WTC11 (cell line): ENCODE measurements at regions not wholly inside any gene's neighbourhood (a gene's known extent, or its start where the extent isn't known, plus 50 kb on each side); places are given as distances from the start of the nearest gene placed in this dataset.

Experiments
- ATAC-seq: fragments of 200-7000 bp; cut with Tn5 transposase; 2 replicates; pipeline ENCODE4 v1.10.0; 2021; ENCODE audit warnings: mild to moderate bottlenecking, moderate library complexity
- CTCF ChIA-PET: fragments of 300-600 bp; sonication (Branson Sonifier 250); formaldehyde crosslinking; loops from one replicate; lab custom pipeline; 2021; ENCODE audit warnings: antibody characterized with exemption; lab: Charles Lee
- POLR2A ChIA-PET: fragments of 350-600 bp; sonication (Branson Sonifier 250); formaldehyde crosslinking; loops from one replicate; lab custom pipeline; 2021; ENCODE audit warnings: antibody characterized with exemption; lab: Charles Lee
- DNase-seq: peaks from one replicate; pipeline ENCODE4 v3.0.0; 2021; ENCODE audit warnings: low spot score
- H3K27ac Mint-ChIP-seq: 2 replicates; pipeline ENCODE4 v1.8.0; 2021; ENCODE audit warnings: mixed read lengths
- H3K27me3 Mint-ChIP-seq: 2 replicates; pipeline ENCODE4 v1.8.0; 2021; ENCODE audit warnings: low read depth, mild to moderate bottlenecking, moderate library complexity, mixed read lengths
- H3K36me3 Mint-ChIP-seq: 2 replicates; pipeline ENCODE4 v1.8.0; 2021; ENCODE audit warnings: mixed read lengths
- H3K4me1 Mint-ChIP-seq: 2 replicates; pipeline ENCODE4 v1.8.0; 2022; ENCODE audit warnings: mixed read lengths
- H3K4me3 Mint-ChIP-seq: 2 replicates; pipeline ENCODE4 v1.8.0; 2021; ENCODE audit warnings: mild to moderate bottlenecking, moderate library complexity, mixed read lengths
- H3K9me3 Mint-ChIP-seq: 2 replicates; pipeline ENCODE4 v1.8.0; 2021; ENCODE audit warnings: mixed read lengths
- ATF1 ChIP-seq: sonication (generic); formaldehyde crosslinking; IDR thresholded peaks from 2 replicates; pipeline ENCODE4 v1.8.1; 2023; ENCODE audit warnings: mild to moderate bottlenecking, moderate library complexity, missing genetic modification reagents
- CREB1 ChIP-seq: sonication (generic); formaldehyde crosslinking; IDR thresholded peaks from 2 replicates; pipeline ENCODE4 v1.8.0; 2023; ENCODE audit warnings: mild to moderate bottlenecking, missing genetic modification reagents
- EMX1 ChIP-seq: fragments of 250-450 bp; sonication (Bioruptor Pico); IDR thresholded peaks from 2 replicates; pipeline ENCODE4 v1.8.0; 2021; ENCODE audit warnings: mild to moderate bottlenecking
- ERG ChIP-seq: fragments of 250-450 bp; sonication (Bioruptor Pico); IDR thresholded peaks from 2 replicates; pipeline ENCODE4 v1.8.0; 2021; ENCODE audit warnings: mild to moderate bottlenecking
- IRF1 ChIP-seq: sonication (generic); formaldehyde crosslinking; IDR thresholded peaks from 2 replicates; pipeline ENCODE4 v1.8.0; 2023; ENCODE audit warnings: missing genetic modification reagents
- KAT7 ChIP-seq: sonication (generic); formaldehyde crosslinking; IDR thresholded peaks from 2 replicates; pipeline ENCODE4 v1.8.1; 2023; ENCODE audit warnings: missing genetic modification reagents, mild to moderate bottlenecking, borderline replicate concordance
- MXD4 ChIP-seq: fragments of 250-450 bp; sonication (Bioruptor Pico); IDR thresholded peaks from 2 replicates; pipeline ENCODE4 v1.8.0; 2021; ENCODE audit warnings: mild to moderate bottlenecking, moderate library complexity, borderline replicate concordance
- NR2C2 ChIP-seq: sonication (generic); formaldehyde crosslinking; IDR thresholded peaks from 2 replicates; pipeline ENCODE4 v1.8.0; 2022; ENCODE audit warnings: mild to moderate bottlenecking, missing genetic modification reagents
- RORB ChIP-seq: fragments of 250-450 bp; sonication (Bioruptor Pico); IDR thresholded peaks from 2 replicates; pipeline ENCODE4 v1.9.0; 2021; ENCODE audit warnings: mild to moderate bottlenecking
- SMAD4 ChIP-seq: sonication (generic); formaldehyde crosslinking; IDR thresholded peaks from 2 replicates; pipeline ENCODE4 v1.8.0; 2022; ENCODE audit warnings: mild to moderate bottlenecking, missing genetic modification reagents
- TEAD4 ChIP-seq: sonication (generic); formaldehyde crosslinking; IDR thresholded peaks from 2 replicates; pipeline ENCODE4 v1.8.0; 2022; ENCODE audit warnings: mild to moderate bottlenecking, missing genetic modification reagents
- USF2 ChIP-seq: sonication (generic); formaldehyde crosslinking; IDR thresholded peaks from 2 replicates; pipeline ENCODE4 v1.8.1; 2023; ENCODE audit warnings: mild to moderate bottlenecking, missing genetic modification reagents, moderate library complexity
- ZNF219 ChIP-seq: sonication (generic); formaldehyde crosslinking; IDR thresholded peaks from 2 replicates; pipeline ENCODE4 v1.8.0; 2023; ENCODE audit warnings: missing genetic modification reagents, mild to moderate bottlenecking, borderline replicate concordance
- ZNF532 ChIP-seq: fragments of 250-450 bp; sonication (Bioruptor Pico); IDR thresholded peaks from 2 replicates; pipeline ENCODE4 v1.9.0; 2021; ENCODE audit warnings: mild to moderate bottlenecking, borderline replicate concordance
- ZNF671 ChIP-seq: fragments of 250-450 bp; sonication (Bioruptor Pico); IDR thresholded peaks from 2 replicates; pipeline ENCODE4 v1.8.0; 2021; ENCODE audit warnings: mild to moderate bottlenecking
- TF ChIP-seq, protein P1 (sequence below): sonication (generic); formaldehyde crosslinking; IDR thresholded peaks from 2 replicates; pipeline ENCODE4 v1.8.0; 2022; ENCODE audit warnings: mild to moderate bottlenecking, missing genetic modification reagents
- TF ChIP-seq, protein P2 (sequence below): sonication (generic); formaldehyde crosslinking; IDR thresholded peaks from 2 replicates; pipeline ENCODE4 v1.8.0; 2022; ENCODE audit warnings: mild to moderate bottlenecking, missing genetic modification reagents

DNA sequence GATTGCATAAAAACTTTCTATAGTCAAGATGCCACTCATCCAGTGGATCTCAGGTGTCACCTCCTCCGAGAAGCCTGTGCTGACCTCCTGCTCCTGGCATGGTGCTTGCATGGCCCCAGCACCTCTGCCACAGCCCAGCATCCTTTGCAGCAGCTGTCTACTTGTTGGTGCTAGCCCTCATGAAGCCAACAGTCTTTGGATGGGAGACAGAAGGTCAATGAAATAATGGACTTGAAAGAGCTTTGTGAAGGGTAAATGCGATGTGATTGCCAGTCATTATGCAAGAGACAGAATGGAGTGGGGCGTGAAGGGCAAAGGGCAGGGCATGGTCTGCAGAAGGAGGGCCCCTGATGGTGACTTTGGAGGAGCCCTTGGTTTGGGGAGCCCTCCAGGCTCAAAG is 63.0 kb upstream of the CLMN start (continued):
- no peak for TF ChIP-seq USF2
- TF ChIP-seq EMX1 (CRISPR knock-in tag), result no peak
- no peak for TF ChIP-seq CREB1 (CRISPR knock-in tag)
- no peak for TF ChIP-seq SMAD4 (CRISPR knock-in tag)
- TF ChIP-seq KAT7 (CRISPR knock-in tag), result no peak

GRCh38 chr14:95381726-95382125 is 62.0 kb upstream of the CLMN start:
- ATAC-seq (no peak), DNase-seq (no peak)
- no peak for TF ChIP-seq IRF1 (CRISPR knock-in tag)
- TF ChIP-seq KAT7 (CRISPR knock-in tag), result no peak
- TF ChIP-seq ERG, result no peak
- no peak for TF ChIP-seq NR2C2 (CRISPR knock-in tag)
- no peak for TF ChIP-seq ZNF219 (CRISPR knock-in tag)
- TF ChIP-seq MXD4 (CRISPR knock-in tag), result no peak
- no peak for TF ChIP-seq ZNF671
- no peak for TF ChIP-seq RORB (CRISPR knock-in tag)
- TF ChIP-seq ATF1, result no peak
- TF ChIP-seq, protein P1, sequence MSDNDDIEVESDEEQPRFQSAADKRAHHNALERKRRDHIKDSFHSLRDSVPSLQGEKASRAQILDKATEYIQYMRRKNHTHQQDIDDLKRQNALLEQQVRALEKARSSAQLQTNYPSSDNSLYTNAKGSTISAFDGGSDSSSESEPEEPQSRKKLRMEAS (CRISPR knock-in tag), result no peak
- no peak for TF ChIP-seq CREB1 (CRISPR knock-in tag)
- no peak for TF ChIP-seq ZNF532
- Mint-ChIP-seq H3K27ac (no peak overlapping the region), H3K36me3 (peaks cover 23% of the 10 kb centered on the region), H3K4me3 (no peak overlapping the region), H3K4me1 (peaks cover 2% of the 10 kb centered on the region; the same call in 1 of the 2 replicates), H3K27me3 (peaks cover 3% of the 10 kb centered on the region; the same call in 1 of the 2 replicates), H3K9me3 (peaks cover 32% of the 10 kb centered on the region)
- ChIA-PET POLR2A (no interaction called here), CTCF (interaction anchor here (0.9 to 1.3 kb wide), 2 partner anchors 19 to 20 kb away, joined by 3 to 4 read pairs; no protein-coding TSS in a partner anchor)

GRCh38 chr14:95380350-95381042 is 60.8 kb upstream of the CLMN start:
- ChIA-PET POLR2A (no interaction called here), CTCF (interaction anchor here (3.0 kb wide), 1 partner anchor 19 kb away, joined by 12 read pairs; no protein-coding TSS in a partner anchor)
- peaks cover 32% of the 10 kb centered on the region for H3K9me3 Mint-ChIP-seq
- H3K27ac Mint-ChIP-seq, result no peak overlapping the region
- peaks cover 7% of the 10 kb centered on the region for H3K27me3 Mint-ChIP-seq
- H3K4me1 Mint-ChIP-seq, result peaks cover 3% of the 10 kb centered on the region
- no peak for DNase-seq
- no peak for ATAC-seq
- peaks cover 23% of the 10 kb centered on the region for H3K36me3 Mint-ChIP-seq
- no peak overlapping the region for H3K4me3 Mint-ChIP-seq
- TF ChIP-seq TEAD4 (CRISPR knock-in tag) (no peak), ZNF532 (no peak)
- TF ChIP-seq, protein P2, sequence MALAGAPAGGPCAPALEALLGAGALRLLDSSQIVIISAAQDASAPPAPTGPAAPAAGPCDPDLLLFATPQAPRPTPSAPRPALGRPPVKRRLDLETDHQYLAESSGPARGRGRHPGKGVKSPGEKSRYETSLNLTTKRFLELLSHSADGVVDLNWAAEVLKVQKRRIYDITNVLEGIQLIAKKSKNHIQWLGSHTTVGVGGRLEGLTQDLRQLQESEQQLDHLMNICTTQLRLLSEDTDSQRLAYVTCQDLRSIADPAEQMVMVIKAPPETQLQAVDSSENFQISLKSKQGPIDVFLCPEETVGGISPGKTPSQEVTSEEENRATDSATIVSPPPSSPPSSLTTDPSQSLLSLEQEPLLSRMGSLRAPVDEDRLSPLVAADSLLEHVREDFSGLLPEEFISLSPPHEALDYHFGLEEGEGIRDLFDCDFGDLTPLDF (CRISPR knock-in tag), result no peak
